Ovary (tissue), 7 donors: ENCODE measurements at regions not wholly inside any gene's neighbourhood (a gene's known extent, or its start where the extent isn't known, plus 50 kb on each side); places are given as distances from the start of the nearest gene placed in this dataset.

Source experiments
- DNase-seq, 5 donors: peaks; one replicate each; pipeline ENCODE4 v3.0.0-alpha.2; 2019 to 2020
- H3K27ac ChIP-seq, 2 donors: fragments of 200-600 bp; one replicate each; pipeline versions ENCODE4 v1.5.1 to v1.8.0; 2019 to 2022
- H3K27me3 ChIP-seq: fragments of 200-600 bp; one replicate; pipeline ENCODE4 v1.8.0; 2022
- H3K36me3 ChIP-seq: fragments of 200-600 bp; sonication (generic); one replicate; pipeline ENCODE4 v1.5.1; 2019
- H3K4me1 ChIP-seq: one replicate; pipeline ENCODE4 v1.8.1; 2013; ENCODE audit warnings: mild to moderate bottlenecking, moderate library complexity; ENCODE audit not compliant: insufficient read depth
- H3K4me3 ChIP-seq: fragments of 200-600 bp; sonication (generic); one replicate; pipeline ENCODE4 v1.5.1; 2017
- H3K9me3 ChIP-seq, 2 donors: fragments of 200-600 bp in 1 of 2; sonication (generic) in 1 of 2; one replicate each; pipeline versions ENCODE4 v1.5.1 to v1.8.1; 2013 to 2019; ENCODE audit warnings: mild to moderate bottlenecking in 1 of 2, moderate library complexity in 1 of 2
- CTCF ChIP-seq, 3 donors: fragments of 450-650 bp in 2 of 3; fragments of 200-600 bp in 1 of 3; IDR thresholded peaks; one replicate each; pipeline versions ENCODE4 v1.5.1 to v1.8.0; 2016 to 2022; ENCODE audit warnings: antibody characterized with exemption in 3 of 3, mild to moderate bottlenecking in 1 of 3
- EP300 ChIP-seq: sonication (generic); formaldehyde crosslinking; IDR thresholded peaks from one replicate; pipeline ENCODE4 v1.6.1; 2017; ENCODE audit warnings: antibody characterized with exemption
- POLR2A ChIP-seq: fragments of 450-650 bp; IDR thresholded peaks from one replicate; pipeline ENCODE4 v1.6.1; 2017; ENCODE audit warnings: antibody characterized with exemption, mild to moderate bottlenecking, moderate library complexity
- WGBS, 3 donors: extraction: QIAGEN DNeasy Blood & Tissue Kit in 1 of 3; methylation state at CpG; one replicate each; pipeline versions ENCODE4 v1.1.5 to v1.1.7; 2013 to 2017; 5-methylcytosine and 5-hydroxymethylcytosine counted together
- intact Hi-C, 4 donors: fragments of 100-400 bp; cut with DNase I; formaldehyde crosslinking; loops; one replicate each; pipeline versions ENCODE4 v1.11.0 to v1.15.1; 2022 to 2023
- donor health status: DM: no; HTN: no; CAD: no; lungs with moderate emphysema.
- donor health status: DM: no; HTN: no; CAD: no.
- donor health status: Bipolar disorder and iron deficiency.
- donor health status: DM: no; HTN: no; CAD: no.
- donor health status: DM: yes; HTN: yes; CAD: no.

- no peak for DNase-seq
Observed at GRCh38 chr9:20138116-20138515, 349.3 kb upstream of the SLC24A2 start.

GRCh38 chr9:20137425-20137824 is 348.6 kb upstream of the SLC24A2 start:
- Histone ChIP-seq H3K27ac (no peak overlapping the region), H3K27me3 (no peaks in the 10 kb centered on the region), H3K4me1 (no peaks in the 10 kb centered on the region), H3K36me3 (no peaks in the 10 kb centered on the region), H3K9me3 (no peaks in the 10 kb centered on the region), H3K4me3 (no peak overlapping the region)
- WGBS, 3 donors = 10 to 30% (median 30%) methylated on average over 1 of the region's 1 CpG
- intact Hi-C loops = no loop called here
- no peak for DNase-seq
- TF ChIP-seq EP300 (no peak), POLR2A (no peak), CTCF (IDR thresholded peaks at IDR 0.05) (no peak)

More at GRCh38 chr9:20138116-20138515, 349.3 kb upstream of the SLC24A2 start:
- H3K4me1 ChIP-seq = no peaks in the 10 kb centered on the region
- H3K27ac ChIP-seq = no peak overlapping the region
- no peaks in the 10 kb centered on the region for H3K9me3 ChIP-seq
- H3K36me3 ChIP-seq = no peaks in the 10 kb centered on the region
- H3K4me3 ChIP-seq = no peak overlapping the region
- TF ChIP-seq CTCF (IDR thresholded peaks at IDR 0.05) (no peak), POLR2A (no peak), EP300 (no peak)
- intact Hi-C loops = no loop called here
- no peaks in the 10 kb centered on the region for H3K27me3 ChIP-seq

- Histone ChIP-seq H3K36me3 (no peaks in the 10 kb centered on the region), H3K4me1 (no peaks in the 10 kb centered on the region), H3K4me3 (no peak overlapping the region), H3K27ac (no peak overlapping the region), H3K9me3 (no peaks in the 10 kb centered on the region), H3K27me3 (no peaks in the 10 kb centered on the region)
- intact Hi-C loops = no loop called here
- DNase-seq = no peak
- WGBS, 3 donors = 37 to 49% (median 47%) methylated on average over 7 of the region's 7 CpGs
- TF ChIP-seq POLR2A (no peak), CTCF (IDR thresholded peaks at IDR 0.05) (no peak), EP300 (no peak)
Observed at GRCh38 chr9:20135119-20135697, 346.4 kb upstream of the SLC24A2 start.

- H3K4me1 ChIP-seq = no peaks in the 10 kb centered on the region
- H3K36me3 ChIP-seq = no peaks in the 10 kb centered on the region
- intact Hi-C loops = no loop called here
- 12 to 32% (median 16%) methylated on average over 1 of the region's 1 CpG for WGBS, 3 donors
- no peaks in the 10 kb centered on the region for H3K27me3 ChIP-seq
- no peak overlapping the region for H3K27ac ChIP-seq
- no peak for DNase-seq
- no peak overlapping the region for H3K4me3 ChIP-seq
- TF ChIP-seq POLR2A (no peak), CTCF (IDR thresholded peaks at IDR 0.05) (no peak), EP300 (no peak)
- no peaks in the 10 kb centered on the region for H3K9me3 ChIP-seq
Observed at GRCh38 chr9:20125727-20126126, 336.9 kb upstream of the SLC24A2 start.
